IMR-90 (cell line): ENCODE measurements at regions not wholly inside any gene's neighbourhood (a gene's known extent, or its start where the extent isn't known, plus 50 kb on each side); places are given as distances from the start of the nearest gene placed in this dataset.

Experiments
- BHLHE40 ChIP-seq: fragments of 150-350 bp; IDR thresholded peaks from 2 replicates; pipeline ENCODE4 v1.6.1; 2016; ENCODE audit warnings: mild to moderate bottlenecking, low read depth, low read length
- FOS ChIP-seq: fragments of 150-350 bp; IDR thresholded peaks from 2 replicates; pipeline ENCODE4 v1.6.1; 2016; ENCODE audit warnings: low read depth, low read length
- MAZ ChIP-seq: IDR thresholded peaks from 2 replicates; pipeline ENCODE4 v1.6.1; 2012; ENCODE audit warnings: low read depth, mild to moderate bottlenecking, low read length, improper control_type of control experiment, moderate library complexity, borderline replicate concordance
- MXI1 ChIP-seq: IDR thresholded peaks from 2 replicates; pipeline ENCODE4 v1.6.1; 2012; ENCODE audit warnings: low read depth, mild to moderate bottlenecking, low read length, moderate library complexity, borderline replicate concordance
- POLR2A ChIP-seq: IDR thresholded peaks from 2 replicates; pipeline ENCODE4 v1.6.1; 2012; ENCODE audit warnings: mild to moderate bottlenecking, low read depth, low read length
- RAD21 ChIP-seq: IDR thresholded peaks from 2 replicates; pipeline ENCODE4 v1.6.1; 2012; ENCODE audit warnings: low read length, improper control_type of control experiment
- TF ChIP-seq, protein P1 (sequence below): conservative IDR thresholded peaks from 2 replicates; pipeline ENCODE4 v1.5.1; 2012; ENCODE audit warnings: mild to moderate bottlenecking, low read depth, low read length, improper control_type of control experiment
- TF ChIP-seq, protein P2 (sequence below): fragments of 150-350 bp; IDR thresholded peaks from 2 replicates; pipeline ENCODE4 v1.6.1; 2016; ENCODE audit warnings: low read depth, mild to moderate bottlenecking, low read length, moderate library complexity, borderline replicate concordance
- TF ChIP-seq, protein P3 (sequence below): fragments of 150-350 bp; IDR thresholded peaks from 2 replicates; pipeline ENCODE4 v1.6.1; 2017; ENCODE audit warnings: mild to moderate bottlenecking, antibody characterized with exemption, low read length, low read depth

DNA sequence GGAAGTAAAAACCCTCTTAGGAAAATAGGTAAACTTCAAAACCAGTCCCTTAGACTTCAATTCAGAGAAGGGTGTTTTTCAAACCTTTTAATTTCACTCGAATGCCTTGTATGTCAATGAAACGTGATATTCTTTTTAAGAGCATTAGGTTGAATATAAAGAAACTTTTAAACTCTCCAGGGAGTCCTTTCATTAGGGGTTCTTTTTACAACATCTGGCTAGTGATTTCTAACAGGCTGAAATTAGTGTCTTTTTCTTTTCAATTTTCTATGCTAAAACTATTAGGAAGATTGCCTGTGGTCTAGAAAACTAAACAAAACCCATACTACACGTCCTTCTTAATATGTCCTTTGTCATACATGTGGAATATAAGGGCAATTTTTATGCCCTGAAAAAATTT lies 569.7 kb upstream of the CITED2 start:
- TF ChIP-seq, protein P1, sequence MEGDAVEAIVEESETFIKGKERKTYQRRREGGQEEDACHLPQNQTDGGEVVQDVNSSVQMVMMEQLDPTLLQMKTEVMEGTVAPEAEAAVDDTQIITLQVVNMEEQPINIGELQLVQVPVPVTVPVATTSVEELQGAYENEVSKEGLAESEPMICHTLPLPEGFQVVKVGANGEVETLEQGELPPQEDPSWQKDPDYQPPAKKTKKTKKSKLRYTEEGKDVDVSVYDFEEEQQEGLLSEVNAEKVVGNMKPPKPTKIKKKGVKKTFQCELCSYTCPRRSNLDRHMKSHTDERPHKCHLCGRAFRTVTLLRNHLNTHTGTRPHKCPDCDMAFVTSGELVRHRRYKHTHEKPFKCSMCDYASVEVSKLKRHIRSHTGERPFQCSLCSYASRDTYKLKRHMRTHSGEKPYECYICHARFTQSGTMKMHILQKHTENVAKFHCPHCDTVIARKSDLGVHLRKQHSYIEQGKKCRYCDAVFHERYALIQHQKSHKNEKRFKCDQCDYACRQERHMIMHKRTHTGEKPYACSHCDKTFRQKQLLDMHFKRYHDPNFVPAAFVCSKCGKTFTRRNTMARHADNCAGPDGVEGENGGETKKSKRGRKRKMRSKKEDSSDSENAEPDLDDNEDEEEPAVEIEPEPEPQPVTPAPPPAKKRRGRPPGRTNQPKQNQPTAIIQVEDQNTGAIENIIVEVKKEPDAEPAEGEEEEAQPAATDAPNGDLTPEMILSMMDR = no peak
- TF ChIP-seq POLR2A = no peak
- no peak for TF ChIP-seq FOS
- no peak for TF ChIP-seq RAD21
- TF ChIP-seq BHLHE40 = no peak
- TF ChIP-seq MXI1 = no peak
- TF ChIP-seq, protein P2, sequence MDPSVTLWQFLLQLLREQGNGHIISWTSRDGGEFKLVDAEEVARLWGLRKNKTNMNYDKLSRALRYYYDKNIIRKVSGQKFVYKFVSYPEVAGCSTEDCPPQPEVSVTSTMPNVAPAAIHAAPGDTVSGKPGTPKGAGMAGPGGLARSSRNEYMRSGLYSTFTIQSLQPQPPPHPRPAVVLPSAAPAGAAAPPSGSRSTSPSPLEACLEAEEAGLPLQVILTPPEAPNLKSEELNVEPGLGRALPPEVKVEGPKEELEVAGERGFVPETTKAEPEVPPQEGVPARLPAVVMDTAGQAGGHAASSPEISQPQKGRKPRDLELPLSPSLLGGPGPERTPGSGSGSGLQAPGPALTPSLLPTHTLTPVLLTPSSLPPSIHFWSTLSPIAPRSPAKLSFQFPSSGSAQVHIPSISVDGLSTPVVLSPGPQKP = no peak
- TF ChIP-seq, protein P3, sequence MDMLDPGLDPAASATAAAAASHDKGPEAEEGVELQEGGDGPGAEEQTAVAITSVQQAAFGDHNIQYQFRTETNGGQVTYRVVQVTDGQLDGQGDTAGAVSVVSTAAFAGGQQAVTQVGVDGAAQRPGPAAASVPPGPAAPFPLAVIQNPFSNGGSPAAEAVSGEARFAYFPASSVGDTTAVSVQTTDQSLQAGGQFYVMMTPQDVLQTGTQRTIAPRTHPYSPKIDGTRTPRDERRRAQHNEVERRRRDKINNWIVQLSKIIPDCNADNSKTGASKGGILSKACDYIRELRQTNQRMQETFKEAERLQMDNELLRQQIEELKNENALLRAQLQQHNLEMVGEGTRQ = no peak
- no peak for TF ChIP-seq MAZ
